ENCODE measurements at regions not wholly inside any gene's neighbourhood (a gene's known extent, or its start where the extent isn't known, plus 50 kb on each side); places are given as distances from the start of the nearest gene placed in this dataset.

GRCh38 chr2:213225866-213226265 is 58.4 kb upstream of the SPAG16 start:
- Histone ChIP-seq H3K9me3 (ENCODE audit: low read depth, low read length, poor library complexity, severe bottlenecking) (no peaks in the 10 kb centered on the region), H3K27me3 (replicated peaks; ENCODE audit: insufficient read depth, low read depth, low read length, poor library complexity) (no peaks in the 10 kb centered on the region), H3K4me1 (ENCODE audit: insufficient read depth, low read length, poor library complexity, severe bottlenecking) (peaks cover 15% of the 10 kb centered on the region), H3K4me3 (ENCODE audit: low read depth, low read length, poor library complexity, severe bottlenecking) (no peak overlapping the region), H3K36me3 (ENCODE audit: insufficient read depth, low read length, poor library complexity, severe bottlenecking) (no peaks in the 10 kb centered on the region), H3K27ac (ENCODE audit: low read depth, low read length, poor library complexity, severe bottlenecking) (no peak overlapping the region)
- ChIA-PET POLR2A (ENCODE audit: low non-redundant PET) (no interaction called here), CTCF (no interaction called here)
- no peak for DNase-seq (ENCODE audit: low spot score)
- TF ChIP-seq CTCF (conservative IDR thresholded peaks at IDR 0.05; ENCODE audit: low read depth, low read length), result no peak
- TF ChIP-seq EZH2 (IDR thresholded peaks at IDR 0.05; ENCODE audit: borderline replicate concordance, low read depth, low read length, poor library complexity, severe bottlenecking), result no peak
- intact Hi-C loops (cut with micrococcal nuclease; ENCODE audit: unreplicated experiment), result no loop called here
- BruUV-seq (replicated peaks), result no TSS peak

- no peak overlapping the region for H3K27ac ChIP-seq (ENCODE audit: low read depth, low read length, poor library complexity, severe bottlenecking)
Measured at GRCh38 chr2:213227458-213227857, 56.8 kb upstream of the SPAG16 start.

GRCh38 chr2:213228638-213229037 is 55.6 kb upstream of the SPAG16 start:
- Histone ChIP-seq H3K27me3 (replicated peaks; ENCODE audit: insufficient read depth, low read depth, low read length, poor library complexity) (no peaks in the 10 kb centered on the region), H3K36me3 (ENCODE audit: insufficient read depth, low read length, poor library complexity, severe bottlenecking) (no peaks in the 10 kb centered on the region), H3K4me3 (ENCODE audit: low read depth, low read length, poor library complexity, severe bottlenecking) (no peak overlapping the region), H3K9me3 (ENCODE audit: low read depth, low read length, poor library complexity, severe bottlenecking) (no peaks in the 10 kb centered on the region), H3K27ac (ENCODE audit: low read depth, low read length, poor library complexity, severe bottlenecking) (no peak overlapping the region), H3K4me1 (ENCODE audit: insufficient read depth, low read length, poor library complexity, severe bottlenecking) (peaks cover 14% of the 10 kb centered on the region)
- TF ChIP-seq EZH2 (IDR thresholded peaks at IDR 0.05; ENCODE audit: borderline replicate concordance, low read depth, low read length, poor library complexity, severe bottlenecking) (no peak), CTCF (conservative IDR thresholded peaks at IDR 0.05; ENCODE audit: low read depth, low read length) (no peak)
- CTCF ChIA-PET, result no interaction called here
- DNase-seq (ENCODE audit: low spot score), result no peak
- intact Hi-C loops (cut with micrococcal nuclease; ENCODE audit: unreplicated experiment), result no loop called here
- no TSS peak for BruUV-seq (replicated peaks)
- POLR2A ChIA-PET (ENCODE audit: low non-redundant PET), result no interaction called here

More at GRCh38 chr2:213227458-213227857, 56.8 kb upstream of the SPAG16 start:
- DNase-seq (ENCODE audit: low spot score), result no peak
- Histone ChIP-seq H3K27me3 (replicated peaks; ENCODE audit: insufficient read depth, low read depth, low read length, poor library complexity) (no peaks in the 10 kb centered on the region), H3K9me3 (ENCODE audit: low read depth, low read length, poor library complexity, severe bottlenecking) (no peaks in the 10 kb centered on the region), H3K4me3 (ENCODE audit: low read depth, low read length, poor library complexity, severe bottlenecking) (no peak overlapping the region), H3K36me3 (ENCODE audit: insufficient read depth, low read length, poor library complexity, severe bottlenecking) (no peaks in the 10 kb centered on the region), H3K4me1 (ENCODE audit: insufficient read depth, low read length, poor library complexity, severe bottlenecking) (peaks cover 9% of the 10 kb centered on the region)
- intact Hi-C loops (cut with micrococcal nuclease; ENCODE audit: unreplicated experiment), result no loop called here
- no TSS peak for BruUV-seq (replicated peaks)
- ChIA-PET POLR2A (ENCODE audit: low non-redundant PET) (no interaction called here), CTCF (no interaction called here)
- TF ChIP-seq EZH2 (IDR thresholded peaks at IDR 0.05; ENCODE audit: borderline replicate concordance, low read depth, low read length, poor library complexity, severe bottlenecking), result no peak
- TF ChIP-seq CTCF (conservative IDR thresholded peaks at IDR 0.05; ENCODE audit: low read depth, low read length), result no peak

Measured in A673 (cell line).